Activated CD8-positive, alpha-beta memory T cell treated with anti-CD3 and anti-CD28 coated beads for 1 hour (primary cell): ENCODE measurements at regions not wholly inside any gene's neighbourhood (a gene's known extent, or its start where the extent isn't known, plus 50 kb on each side); places are given as distances from the start of the nearest gene placed in this dataset.

Experiments used
- DNase-seq, 2 donors: peaks; one replicate each; pipeline ENCODE4 v3.0.0-alpha.2; 2020; ENCODE audit warnings: low read depth in 1 of 2; ENCODE audit errors: extremely low read depth in 1 of 2

GRCh38 chr1:82219841-82220240 is 419.1 kb downstream of the ADGRL2 start:
- DNase-seq = no peak

- no peak for DNase-seq
Observed at GRCh38 chr1:82218846-82219245, 418.1 kb downstream of the ADGRL2 start.

DNA sequence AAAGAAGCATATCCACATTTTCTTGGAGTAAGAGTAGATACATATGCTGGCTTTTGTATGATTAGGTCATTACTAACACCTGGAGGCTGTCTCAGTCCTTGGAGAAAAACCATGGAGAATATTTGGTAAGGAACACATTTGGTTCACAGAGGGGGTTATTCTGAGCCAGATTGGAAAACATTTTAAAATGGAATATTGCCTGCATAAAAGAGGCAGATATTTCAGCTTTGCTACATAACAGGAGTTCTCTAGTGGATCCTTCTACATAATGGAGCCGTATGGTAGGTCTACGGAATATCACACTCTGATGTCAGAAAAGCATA is 415.1 kb downstream of the ADGRL2 start:
- no peak for DNase-seq

DNA sequence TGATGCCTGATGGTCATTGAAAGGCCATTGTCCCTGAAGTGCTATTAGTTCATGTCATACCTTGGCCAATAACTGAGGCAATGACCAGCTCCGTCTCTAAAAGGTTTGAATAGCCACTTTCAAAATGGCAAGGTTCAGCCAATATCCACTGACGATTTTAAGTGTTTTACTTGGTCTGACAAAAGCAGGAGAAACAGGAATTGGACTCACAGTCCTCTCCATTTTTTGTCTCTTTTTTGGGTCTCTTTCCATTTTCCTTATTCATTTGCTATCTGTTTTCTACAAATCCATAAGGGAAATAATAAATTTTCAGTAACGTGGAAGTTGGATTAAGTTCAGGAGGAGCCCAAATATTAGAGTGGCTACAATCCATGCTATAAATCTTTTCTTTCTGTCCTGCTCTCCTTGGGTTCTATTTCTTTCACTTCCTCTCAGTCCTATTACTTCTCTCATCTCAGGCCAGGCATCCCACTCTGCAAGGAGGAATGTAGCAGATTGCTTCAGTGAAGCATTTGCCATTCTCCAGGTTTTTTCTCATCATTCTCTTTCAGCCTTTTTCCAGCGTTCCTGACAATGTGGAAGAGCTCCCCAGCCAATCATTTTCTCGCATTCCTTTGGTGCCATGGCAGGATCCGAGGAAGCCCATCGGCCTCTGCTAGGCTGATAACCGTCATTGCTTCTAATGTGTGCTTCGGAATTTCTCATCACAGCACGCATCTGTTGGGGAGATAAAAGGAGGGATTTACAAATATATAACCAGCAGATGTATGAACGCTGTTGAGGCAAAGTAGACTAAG is 414.5 kb downstream of the ADGRL2 start:
- DNase-seq = no peak

- DNase-seq = no peak
Observed at GRCh38 chr1:82214606-82215005, 413.9 kb downstream of the ADGRL2 start.

DNA sequence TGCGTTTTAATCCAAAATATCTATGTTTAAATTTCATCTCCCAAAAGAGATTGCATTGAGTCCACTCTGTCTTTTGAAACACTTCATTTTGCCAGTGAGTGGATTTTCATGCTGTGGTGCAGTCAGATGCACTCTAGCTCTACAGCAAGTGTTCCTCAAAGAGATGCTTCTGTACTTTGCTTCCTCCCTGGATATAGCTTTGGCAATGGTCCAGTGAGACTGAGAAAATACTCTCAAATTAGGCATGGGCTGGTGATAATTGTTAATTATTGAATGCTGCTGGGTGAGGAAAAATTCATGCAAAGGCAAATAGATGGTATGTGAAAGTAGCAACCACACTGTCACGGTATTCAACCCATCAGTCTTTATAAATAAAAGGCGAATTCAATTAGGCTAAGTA is 396.9 kb downstream of the ADGRL2 start:
- no peak for DNase-seq

DNA sequence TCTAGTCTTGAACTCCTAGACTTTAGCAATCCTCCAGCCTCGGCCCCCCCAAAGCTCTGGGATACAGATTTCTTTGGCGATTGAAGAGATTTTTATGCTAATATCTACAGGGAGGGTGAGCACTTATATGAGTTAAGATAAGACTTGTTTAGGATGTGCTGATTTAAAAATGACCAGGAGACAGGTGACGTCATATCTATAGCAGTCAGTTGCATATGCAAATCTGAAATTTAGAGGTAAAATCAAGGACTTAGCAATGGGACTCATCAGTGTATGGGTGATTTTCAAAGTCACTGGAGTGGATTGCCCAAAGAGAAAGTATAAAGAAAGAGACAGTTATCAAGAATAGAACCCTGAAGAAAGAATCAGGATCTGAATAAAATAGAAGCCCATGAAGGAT is 394.5 kb downstream of the ADGRL2 start:
- DNase-seq = no peak

- no peak for DNase-seq
Observed at GRCh38 chr1:82185084-82185483, 384.4 kb downstream of the ADGRL2 start.

DNA sequence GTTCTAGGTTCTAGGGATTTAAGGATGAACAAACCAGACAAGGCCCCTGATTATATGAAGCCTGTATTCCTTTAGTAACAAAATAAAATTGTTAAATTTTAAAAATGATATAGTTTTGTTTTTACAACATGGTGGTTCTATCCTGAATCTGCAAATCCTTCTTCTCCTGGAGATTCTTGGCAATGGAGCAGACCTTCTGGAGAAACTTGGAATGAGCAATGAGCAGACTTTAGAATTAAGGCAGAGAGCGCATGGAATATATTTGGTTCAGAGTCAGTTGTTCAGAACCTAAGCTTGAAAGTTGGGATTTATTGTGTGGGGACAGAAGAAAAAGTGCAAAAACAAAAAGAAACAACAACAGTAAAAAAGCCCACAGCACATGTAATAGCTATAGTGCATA is 381.1 kb downstream of the ADGRL2 start:
- DNase-seq = no peak

- DNase-seq = no peak
Observed at GRCh38 chr1:82179131-82179530, 378.4 kb downstream of the ADGRL2 start.

- DNase-seq = no peak
Observed at GRCh38 chr1:82177192-82177591, 376.5 kb downstream of the ADGRL2 start.

DNA sequence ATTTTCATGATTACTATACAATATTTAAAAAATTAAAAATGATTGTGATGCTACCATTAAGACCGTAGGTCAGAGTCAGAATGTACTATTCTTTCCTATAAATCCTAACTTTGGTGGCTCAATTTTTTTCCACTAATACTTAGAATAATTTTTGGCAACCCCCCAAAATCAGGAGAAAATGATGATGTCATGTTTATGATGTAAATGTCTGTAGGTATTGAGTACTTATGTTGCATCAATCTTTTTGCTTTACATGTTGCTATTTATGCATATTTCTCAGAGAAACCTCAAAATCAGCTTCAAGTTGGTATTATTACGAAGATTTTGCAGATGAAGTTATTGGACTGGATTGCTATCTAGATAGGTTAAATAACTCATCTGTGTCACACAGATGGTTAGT is 371.2 kb downstream of the ADGRL2 start:
- DNase-seq = no peak

DNA sequence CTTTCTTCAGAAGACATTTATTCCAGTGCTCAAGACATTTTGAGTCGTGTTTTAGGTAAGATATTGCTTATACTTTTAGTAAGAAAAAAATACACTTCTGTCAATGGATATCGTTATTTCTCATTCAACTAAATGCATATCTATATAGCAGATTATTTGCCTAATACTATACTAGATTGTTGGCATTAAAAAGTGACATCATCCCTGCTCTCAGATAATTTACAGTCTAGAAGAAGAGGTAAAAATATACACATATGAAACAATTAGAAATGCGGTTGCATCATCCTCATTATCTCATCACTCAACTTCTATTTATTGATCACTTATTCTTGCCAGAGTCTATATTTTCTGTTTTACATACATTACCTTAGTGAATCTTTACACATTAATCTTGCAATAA is 367.7 kb downstream of the ADGRL2 start:
- no peak for DNase-seq

- DNase-seq = no peak
Observed at GRCh38 chr1:82165304-82165703, 364.6 kb downstream of the ADGRL2 start.

- no peak for DNase-seq
Observed at GRCh38 chr1:82162486-82163420, 362.0 kb downstream of the ADGRL2 start.

- DNase-seq = no peak
Observed at GRCh38 chr1:82161700-82162141, 361.0 kb downstream of the ADGRL2 start.

- no peak for DNase-seq
Observed at GRCh38 chr1:82160903-82161302, 360.2 kb downstream of the ADGRL2 start.

GRCh38 chr1:82160036-82160435 is 359.3 kb downstream of the ADGRL2 start:
- DNase-seq = no peak

DNA sequence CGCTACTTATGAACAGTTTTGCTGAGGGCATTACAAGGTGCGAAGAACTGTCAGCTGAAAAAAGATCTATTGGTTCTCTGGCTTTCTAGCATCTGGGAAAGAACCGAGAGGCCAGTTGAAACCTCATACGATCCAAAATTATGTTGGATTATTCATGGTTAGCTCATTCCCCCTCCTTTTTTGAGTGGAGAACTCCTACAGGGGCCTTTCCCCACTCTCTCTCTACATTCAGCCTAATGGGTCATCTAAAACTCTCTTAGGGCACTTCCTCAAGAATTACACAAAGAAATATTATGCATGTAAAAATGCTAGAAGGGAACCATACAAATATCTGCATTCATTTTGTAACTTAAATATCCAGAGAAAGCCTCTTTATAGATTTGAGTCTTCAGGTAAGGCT is 358.2 kb downstream of the ADGRL2 start:
- DNase-seq = no peak

DNA sequence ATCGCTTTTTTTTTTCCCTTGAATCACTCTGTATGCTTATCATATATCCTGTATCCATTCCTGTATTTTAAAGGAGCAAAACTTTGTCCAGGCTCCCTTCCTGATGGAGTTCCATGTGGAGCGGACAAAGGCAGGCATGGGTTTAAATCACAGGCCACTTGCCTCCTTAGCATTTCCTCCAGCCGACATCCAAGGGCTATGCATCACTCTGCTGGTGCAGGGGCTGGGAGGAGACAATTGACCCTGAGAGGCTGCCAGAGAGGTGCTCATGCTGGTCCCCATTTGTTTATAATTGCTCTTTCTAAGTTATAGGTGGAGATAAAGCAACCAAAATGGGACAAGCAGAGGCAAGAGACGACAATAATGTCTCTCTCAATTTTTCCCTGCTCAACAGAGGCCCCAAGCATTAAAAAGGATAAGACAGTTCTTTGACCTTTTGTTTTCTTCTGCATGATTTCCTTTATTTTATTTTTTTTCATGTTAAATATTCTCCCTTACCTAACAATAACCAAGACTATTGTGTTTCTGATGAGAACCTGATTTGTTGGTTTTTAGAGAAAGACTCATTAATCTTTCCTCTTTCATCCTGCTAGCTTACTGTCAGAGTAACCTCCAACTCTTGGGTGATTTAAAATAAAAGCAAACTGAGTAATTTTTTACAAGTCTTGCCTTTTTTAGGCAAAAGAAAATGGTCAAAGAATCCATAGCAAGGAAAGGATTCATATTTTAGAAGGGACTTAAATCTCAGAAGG is 353.7 kb downstream of the ADGRL2 start:
- DNase-seq = no peak

GRCh38 chr1:82153752-82154151 is 353.0 kb downstream of the ADGRL2 start:
- DNase-seq = no peak
